GM12878 (cell line): ENCODE measurements at regions not wholly inside any gene's neighbourhood (a gene's known extent, or its start where the extent isn't known, plus 50 kb on each side); places are given as distances from the start of the nearest gene placed in this dataset.

Source experiments
- ATAC-seq: fragments of 200-7000 bp; cut with Tn5 transposase; 3 replicates; pipeline ENCODE4 v1.9.1; 2020; ENCODE audit warnings: mild to moderate bottlenecking, moderate library complexity
- BruUV-seq: library from RNA; stranded (reverse); fragments of 400-500 nt; replicated peaks from 2 replicates; lab custom pipeline; 2021; lab: Mats Ljungman, UMichigan
- CTCF ChIA-PET: fragments of 300-600 bp; sonication (Branson Sonifier 250); formaldehyde crosslinking; extraction: SDS; loops from one replicate; lab custom pipeline; 2021; ENCODE audit warnings: inconsistent platforms; lab: Yijun Ruan, JAX
- POLR2A ChIA-PET: fragments of 350-600 bp; formaldehyde crosslinking; extraction: SDS; loops from one replicate; lab custom pipeline; 2021; ENCODE audit warnings: inconsistent platforms; lab: Charles Lee
- RAD21 ChIA-PET: fragments of 300-600 bp; sonication (Branson Sonifier 250); formaldehyde crosslinking; loops from one replicate; lab custom pipeline; 2023; ENCODE audit warnings: antibody characterized with exemption; ENCODE audit not compliant: unreplicated experiment; lab: Charles Lee
- SMC1A ChIA-PET: fragments of 300-600 bp; sonication (Branson Sonifier 250); formaldehyde crosslinking; loops from one replicate; lab custom pipeline; 2023; ENCODE audit not compliant: unreplicated experiment, uncharacterized antibody; lab: Charles Lee
- DNase-seq: peaks from one replicate; pipeline ENCODE4 v3.0.0-alpha.2; 2011; ENCODE audit warnings: low read depth, low spot score
- FAIRE-seq: peaks from 3 replicates; lab custom pipeline; 2011; peaks lifted over from hg19 to GRCh38; lab: Jason Lieb, UNC
- H2AFZ ChIP-seq: 2 replicates; pipeline ENCODE4 v1.6.0; 2011; ENCODE audit warnings: low read depth, low read length, control low read depth; ENCODE audit not compliant: control insufficient read depth
- H3K27ac ChIP-seq: 2 replicates; pipeline ENCODE4 v1.5.1; 2011; ENCODE audit warnings: control low read depth; ENCODE audit not compliant: control insufficient read depth, insufficient read depth
- H3K27me3 ChIP-seq, 2 experiments: replicated peaks in 1 of 2; 2 replicates each; pipeline versions ENCODE4 v1.6.0 to v1.6.1; 2011; ENCODE audit warnings: low read length in 1 of 2; ENCODE audit not compliant: control insufficient read depth in 2 of 2, insufficient read depth in 2 of 2
- H3K36me3 ChIP-seq, 2 experiments: 2 replicates each; pipeline ENCODE4 v1.5.1; 2011; ENCODE audit warnings: low read length in 1 of 2; ENCODE audit not compliant: control insufficient read depth in 2 of 2, insufficient read depth in 2 of 2
- H3K4me1 ChIP-seq: 2 replicates; pipeline ENCODE4 v1.6.1; 2011; ENCODE audit warnings: mild to moderate bottlenecking, low read length, moderate library complexity, mixed read lengths; ENCODE audit not compliant: control insufficient read depth, insufficient read depth
- H3K4me2 ChIP-seq: 2 replicates; pipeline ENCODE4 v1.6.0; 2011; ENCODE audit warnings: control low read depth; ENCODE audit not compliant: control insufficient read depth, insufficient read depth
- H3K4me3 ChIP-seq: fragments of 200-600 bp; sonication (generic); 2 replicates; pipeline ENCODE4 v1.5.1; 2016
- H3K79me2 ChIP-seq: 2 replicates; pipeline ENCODE4 v1.6.0; 2011; ENCODE audit warnings: low read length; ENCODE audit not compliant: control insufficient read depth, insufficient read depth
- H3K9ac ChIP-seq: 2 replicates; pipeline ENCODE4 v1.8.0; 2011; ENCODE audit warnings: low read length, control low read depth, mixed read lengths; ENCODE audit not compliant: control insufficient read depth, insufficient read depth
- H3K9me3 ChIP-seq: replicated peaks from 3 replicates; pipeline ENCODE4 v1.5.1; 2011; ENCODE audit warnings: mild to moderate bottlenecking, low read length; ENCODE audit not compliant: control insufficient read depth, insufficient read depth
- H4K20me1 ChIP-seq: 2 replicates; pipeline ENCODE4 v1.6.0; 2011; ENCODE audit not compliant: control insufficient read depth, insufficient read depth
- FOXM1 ChIP-seq: IDR thresholded peaks from 2 replicates; pipeline ENCODE4 v1.6.1; 2012; ENCODE audit warnings: low read depth, mild to moderate bottlenecking, inconsistent platforms, low read length, moderate library complexity
- HDAC2 ChIP-seq: fragments of 200-600 bp; sonication (generic); IDR thresholded peaks from 2 replicates; pipeline ENCODE4 v1.6.1; 2017
- MEF2A ChIP-seq: IDR thresholded peaks from 2 replicates; pipeline ENCODE4 v1.6.1; 2011; ENCODE audit warnings: low read depth, mild to moderate bottlenecking, low read length, moderate library complexity; ENCODE audit not compliant: insufficient read depth
- NFYA ChIP-seq: IDR thresholded peaks from 2 replicates; pipeline ENCODE4 v1.6.1; 2011; ENCODE audit warnings: low read depth, mild to moderate bottlenecking, low read length, improper control_type of control experiment, borderline replicate concordance
- PAX5 ChIP-seq: IDR thresholded peaks from 2 replicates; pipeline ENCODE4 v1.6.1; 2011; ENCODE audit warnings: low read depth, low read length, borderline replicate concordance
- POLR2A ChIP-seq: IDR thresholded peaks from 2 replicates; pipeline ENCODE4 v1.6.1; 2011; ENCODE audit warnings: low read depth, mild to moderate bottlenecking, low read length
- POLR2AphosphoS5 ChIP-seq: IDR thresholded peaks from 2 replicates; pipeline ENCODE4 v1.6.1; 2011; ENCODE audit warnings: mild to moderate bottlenecking, low read length, inconsistent platforms
- YY1 ChIP-seq: IDR thresholded peaks from 2 replicates; pipeline ENCODE4 v1.6.1; 2011; ENCODE audit warnings: low read depth, mild to moderate bottlenecking, low read length
- WGBS: methylation state at CpG from one replicate; pipeline ENCODE4 v1.1.6; 2016; ENCODE audit warnings: low lambda C conversion rate; ENCODE audit not compliant: insufficient replicate concordance, insufficient coverage; ENCODE audit errors: missing lambda C conversion rate; 5-methylcytosine and 5-hydroxymethylcytosine counted together
- in situ Hi-C: fragments of 300-500 bp; cut with MboI; formaldehyde crosslinking; loops from 9 replicates; pipeline ENCODE4 v1.14.3; 2018; ENCODE audit warnings: mixed read lengths
- intact Hi-C: fragments of 100-400 bp; cut with micrococcal nuclease; formaldehyde crosslinking; loops from one replicate; pipeline ENCODE4 v1.14.2; 2022; ENCODE audit not compliant: unreplicated experiment
- TF ChIP-seq, protein P1 (sequence below): fragments of 150-350 bp; IDR thresholded peaks from 2 replicates; pipeline ENCODE4 v1.6.1; 2014; ENCODE audit warnings: mild to moderate bottlenecking, low read depth, low read length
- TF ChIP-seq, protein P2 (sequence below): IDR thresholded peaks from 2 replicates; pipeline ENCODE4 v1.6.1; 2011; ENCODE audit warnings: mild to moderate bottlenecking, low read depth, low read length, moderate library complexity; ENCODE audit not compliant: insufficient replicate concordance

DNA sequence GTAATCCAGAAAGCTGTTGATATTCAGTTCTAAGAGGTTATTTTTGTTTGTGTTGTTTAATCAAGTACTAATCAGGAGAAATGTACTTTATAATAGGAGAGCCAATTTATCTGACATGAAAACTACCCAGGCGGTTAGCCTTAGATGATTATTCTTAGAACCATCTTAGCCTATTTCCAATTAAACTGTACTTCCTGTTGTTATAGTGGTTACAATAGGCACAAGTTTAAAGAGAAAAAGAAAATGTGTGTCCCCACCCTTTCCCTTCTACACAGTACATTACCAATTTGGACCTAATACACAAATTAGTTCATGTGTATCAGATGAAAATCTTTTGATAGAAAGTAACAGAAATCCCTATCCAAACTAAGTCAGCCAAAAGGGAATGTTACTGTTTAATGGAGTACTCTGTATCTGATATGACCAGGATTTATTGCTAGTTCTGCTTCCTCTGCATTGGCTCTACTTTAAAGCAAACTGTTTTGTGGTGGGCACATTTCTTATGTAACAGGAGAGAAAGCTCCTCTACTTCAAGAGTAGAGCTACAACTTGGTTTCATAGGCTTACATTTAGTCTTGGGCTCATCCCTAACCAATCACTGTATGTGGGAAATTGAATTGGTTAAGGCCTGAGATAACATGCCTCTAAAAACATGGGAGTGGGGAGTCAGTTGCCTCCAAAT, 217.9 kb downstream of the UBE2E3 start:
- H3K27me3 ChIP-seq = no peaks in the 10 kb centered on the region
- SMC1A ChIA-PET = no interaction called here
- CTCF ChIA-PET = interaction anchor here (1.3 kb wide), 2 partner anchors 29 to 53 kb away, joined by 3 to 4 read pairs; no protein-coding TSS in a partner anchor
- 100% methylated on average over 1 of the region's 1 CpG for WGBS
- FAIRE-seq (no peak), ATAC-seq (no peak), DNase-seq (no peak)
- no peak overlapping the region for H3K27ac ChIP-seq
- H3K36me3 ChIP-seq = no peaks in the 10 kb centered on the region
- RAD21 ChIA-PET = no interaction called here
- BruUV-seq = no TSS peak
- H2AFZ ChIP-seq = no peak overlapping the region
- in situ Hi-C loops = no loop called here
- no peak overlapping the region for H3K4me3 ChIP-seq
- no peaks in the 10 kb centered on the region for H4K20me1 ChIP-seq
- H3K9ac ChIP-seq = no peak overlapping the region
- H3K79me2 ChIP-seq = no peaks in the 10 kb centered on the region
- POLR2A ChIA-PET = no interaction called here
- no peak overlapping the region for H3K4me2 ChIP-seq
- TF ChIP-seq, protein P1, sequence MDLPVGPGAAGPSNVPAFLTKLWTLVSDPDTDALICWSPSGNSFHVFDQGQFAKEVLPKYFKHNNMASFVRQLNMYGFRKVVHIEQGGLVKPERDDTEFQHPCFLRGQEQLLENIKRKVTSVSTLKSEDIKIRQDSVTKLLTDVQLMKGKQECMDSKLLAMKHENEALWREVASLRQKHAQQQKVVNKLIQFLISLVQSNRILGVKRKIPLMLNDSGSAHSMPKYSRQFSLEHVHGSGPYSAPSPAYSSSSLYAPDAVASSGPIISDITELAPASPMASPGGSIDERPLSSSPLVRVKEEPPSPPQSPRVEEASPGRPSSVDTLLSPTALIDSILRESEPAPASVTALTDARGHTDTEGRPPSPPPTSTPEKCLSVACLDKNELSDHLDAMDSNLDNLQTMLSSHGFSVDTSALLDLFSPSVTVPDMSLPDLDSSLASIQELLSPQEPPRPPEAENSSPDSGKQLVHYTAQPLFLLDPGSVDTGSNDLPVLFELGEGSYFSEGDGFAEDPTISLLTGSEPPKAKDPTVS = no peak
- no peak for TF ChIP-seq MEF2A
- H3K4me1 ChIP-seq = no peaks in the 10 kb centered on the region
- no peaks in the 10 kb centered on the region for H3K9me3 ChIP-seq
- intact Hi-C loops = no loop called here

DNA sequence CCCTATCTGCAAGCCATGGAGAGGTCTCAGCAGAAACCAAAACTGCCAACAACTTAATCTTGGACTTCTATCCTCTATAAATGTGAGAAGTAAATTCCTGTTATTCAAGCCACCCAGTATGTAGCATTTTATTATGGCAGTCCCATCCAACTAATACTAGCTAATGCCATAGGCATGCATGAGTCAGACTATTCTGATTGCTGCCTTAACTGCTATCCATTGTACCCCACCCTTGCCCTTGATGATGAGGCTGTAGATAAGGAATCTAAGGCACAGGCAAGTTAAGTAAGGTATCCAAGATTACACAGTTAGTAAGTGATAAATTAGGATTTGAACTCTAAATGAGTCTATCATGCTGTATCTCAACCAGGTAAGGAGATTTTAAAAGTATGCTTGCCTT, 223.0 kb downstream of the UBE2E3 start:
- H3K27me3 ChIP-seq = no peaks in the 10 kb centered on the region
- H3K9me3 ChIP-seq = peaks cover 3% of the 10 kb centered on the region; the same call in 2 of the 3 replicates
- no peaks in the 10 kb centered on the region for H3K36me3 ChIP-seq
- DNase-seq = no peak
- no peaks in the 10 kb centered on the region for H3K79me2 ChIP-seq
- H2AFZ ChIP-seq = no peak overlapping the region
- no peaks in the 10 kb centered on the region for H3K4me1 ChIP-seq
- no peak for ATAC-seq
- SMC1A ChIA-PET = interaction anchor here (1.2 kb wide), 1 partner anchor 14 kb away, joined by 3 read pairs; no protein-coding TSS in a partner anchor
- RAD21 ChIA-PET = no interaction called here
- CTCF ChIA-PET = no interaction called here
- FAIRE-seq = no peak
- no peaks in the 10 kb centered on the region for H4K20me1 ChIP-seq
- in situ Hi-C loops (no loop called here), intact Hi-C loops (no loop called here)
- POLR2A ChIA-PET = no interaction called here
- no TSS peak for BruUV-seq
- TF ChIP-seq, protein P2, sequence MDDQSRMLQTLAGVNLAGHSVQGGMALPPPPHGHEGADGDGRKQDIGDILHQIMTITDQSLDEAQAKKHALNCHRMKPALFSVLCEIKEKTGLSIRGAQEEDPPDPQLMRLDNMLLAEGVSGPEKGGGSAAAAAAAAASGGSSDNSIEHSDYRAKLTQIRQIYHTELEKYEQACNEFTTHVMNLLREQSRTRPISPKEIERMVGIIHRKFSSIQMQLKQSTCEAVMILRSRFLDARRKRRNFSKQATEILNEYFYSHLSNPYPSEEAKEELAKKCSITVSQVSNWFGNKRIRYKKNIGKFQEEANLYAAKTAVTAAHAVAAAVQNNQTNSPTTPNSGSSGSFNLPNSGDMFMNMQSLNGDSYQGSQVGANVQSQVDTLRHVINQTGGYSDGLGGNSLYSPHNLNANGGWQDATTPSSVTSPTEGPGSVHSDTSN = no peak
- no peak for TF ChIP-seq POLR2AphosphoS5
- TF ChIP-seq POLR2A = no peak
- no peak for TF ChIP-seq FOXM1
- no peak for TF ChIP-seq PAX5
- no peak for TF ChIP-seq YY1
- no peak for TF ChIP-seq NFYA
- no peak for TF ChIP-seq HDAC2
- H3K4me2 ChIP-seq = no peak overlapping the region
- no peak overlapping the region for H3K4me3 ChIP-seq
- H3K9ac ChIP-seq = no peak overlapping the region
- H3K27ac ChIP-seq = no peak overlapping the region
